Heart left ventricle (tissue), 16 donors: ENCODE measurements at regions not wholly inside any gene's neighbourhood (a gene's known extent, or its start where the extent isn't known, plus 50 kb on each side); places are given as distances from the start of the nearest gene placed in this dataset.

Experiments used
- ATAC-seq, 4 donors: fragments of 200-7000 bp; cut with Tn5 transposase; one replicate each; pipeline ENCODE4 v1.9.1; 2020 to 2022; ENCODE audit warnings: moderate library complexity in 4 of 4, mild to moderate bottlenecking in 3 of 4, moderate number of reproducible peaks in 1 of 4
- DNase-seq, 5 donors: peaks; one replicate each; pipeline ENCODE4 v3.0.0-alpha.2; 2020
- H3K27ac ChIP-seq, 12 donors: fragments of 200-600 bp; sonication (generic) in 4 of 12; one replicate each; pipeline versions ENCODE4 v1.5.0 to v1.8.0; 2016 to 2022; ENCODE audit warnings: mild to moderate bottlenecking in 2 of 12
- H3K27me3 ChIP-seq, 9 donors: fragments of 200-600 bp; sonication (generic) in 2 of 9; one replicate each; pipeline versions ENCODE4 v1.5.1 to v1.8.0; 2016 to 2022; ENCODE audit warnings: mild to moderate bottlenecking in 3 of 9
- H3K36me3 ChIP-seq, 9 donors: fragments of 200-600 bp; sonication (generic) in 2 of 9; one replicate each; pipeline versions ENCODE4 v1.5.0 to v1.8.0; 2018 to 2022; ENCODE audit warnings: mild to moderate bottlenecking in 2 of 9
- H3K4me1 ChIP-seq, 12 donors: fragments of 200-600 bp; sonication (generic) in 4 of 12; one replicate each; pipeline versions ENCODE4 v1.5.0 to v1.8.0; 2016 to 2022; ENCODE audit warnings: mild to moderate bottlenecking in 3 of 12
- H3K4me3 ChIP-seq, 12 donors: fragments of 200-600 bp; sonication (generic) in 4 of 12; one replicate each; pipeline versions ENCODE4 v1.5.0 to v1.8.0; 2017 to 2022; ENCODE audit warnings: mild to moderate bottlenecking in 9 of 12, moderate library complexity in 4 of 12
- H3K9me3 ChIP-seq, 12 donors: fragments of 200-600 bp; sonication (generic) in 4 of 12; one replicate each; pipeline versions ENCODE4 v1.5.0 to v1.8.0; 2016 to 2022; ENCODE audit warnings: mild to moderate bottlenecking in 1 of 12
- POLR2A ChIP-seq, 2 donors: fragments of 450-650 bp; IDR thresholded peaks; one replicate each; pipeline ENCODE4 v1.6.1; 2017; ENCODE audit warnings: antibody characterized with exemption in 2 of 2, mild to moderate bottlenecking in 2 of 2, moderate library complexity in 2 of 2
- WGBS, 4 donors: extraction: QIAGEN DNeasy Blood & Tissue Kit in 2 of 4; methylation state at CpG; one replicate each; pipeline versions ENCODE4 v1.1.5 to v1.1.7; 2013 to 2018; 5-methylcytosine and 5-hydroxymethylcytosine counted together
- intact Hi-C, 10 donors: fragments of 100-400 bp; cut with DNase I; formaldehyde crosslinking; loops; one replicate each; pipeline versions ENCODE4 v1.11.1 to v1.14.2; 2022
- TF ChIP-seq, protein P1 (sequence below), 12 donors: fragments of 200-600 bp; sonication (generic) in 4 of 12; IDR thresholded peaks; one replicate each; pipeline versions ENCODE4 v1.5.0 to v1.8.0; 2018 to 2022; ENCODE audit warnings: antibody characterized with exemption in 12 of 12, mild to moderate bottlenecking in 5 of 12
- donor health status: ischemic (EF 13 %, LVEDD 7.1; RV severe dilation, severe dysfunction).
- donor health status: healthy with polysubstance abuse.
- donor health status: DM: no; HTN: yes; CAD: no.
- donor health status: DM: no; HTN: no; CAD: no.
- donor health status: ischemic (EF 25% LVEDD 6.9; RV normal size, moderate dysfunction).
- donor health status: ischemic (EF 25% LVEDD 5.7; RV mildly dilated, moderate dysfunction).
- donor health status: healthy.
- donor health status: DM: yes; HTN: yes; CAD: no.
- donor health status: ischemic (EF 35%, LVEDD 5.7; RV mildly dilated, moderate dysfunction).
- donor health status: nonischemic (EF 11% LVEDD 7.7; RV severe dilation, severe dysfunction).
- donor health status: DM: yes; HTN: yes; CAD: no.
- donor health status: PGD.
- donor health status: ischemic (EF 29% LVEDD 5.4; RV normal size, mild dysfunction).
- donor health status: nonischemic (EF 23%, LVEDD 6.1; RV moderate dilation, normal function).

DNA sequence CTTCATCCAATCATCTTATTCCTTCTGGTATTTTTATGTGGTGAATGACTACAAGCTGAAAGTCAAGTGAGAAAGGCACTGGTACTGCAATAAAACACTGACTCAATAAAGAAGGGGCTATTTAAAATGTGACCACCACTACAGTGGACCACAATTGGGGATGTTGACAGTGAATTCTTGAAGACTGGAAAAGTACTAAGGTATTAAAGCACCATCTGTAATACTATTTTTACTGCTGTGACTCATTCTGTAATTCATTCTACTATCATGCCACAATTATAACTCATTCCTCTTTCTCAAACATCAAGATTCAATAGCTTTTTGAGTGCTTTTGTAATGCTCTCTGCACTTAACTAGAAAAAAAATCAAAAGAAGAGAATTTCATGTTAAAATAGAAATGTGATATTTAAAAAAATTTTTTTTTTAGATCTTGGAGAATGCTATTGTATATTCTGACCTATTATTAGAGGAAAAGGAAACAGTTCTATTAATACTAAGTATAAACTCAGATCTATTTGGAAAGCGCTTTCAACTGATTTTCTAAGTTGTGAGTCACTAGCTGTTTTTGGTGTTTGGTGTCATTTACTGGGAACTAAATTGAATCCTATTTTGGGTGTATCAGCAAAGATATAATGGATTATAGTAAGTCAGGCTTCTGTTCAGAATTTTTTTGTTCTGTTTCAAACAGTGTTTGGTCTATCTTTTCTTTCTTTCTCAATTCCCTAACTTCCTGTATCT lies 104.7 kb upstream of the TMEM170B start:
- intact Hi-C loops = loop anchor here in 1 of 10 donors (5.0 kb wide), 1 partner anchor 66 kb away; no protein-coding TSS in a partner anchor
- peak in 3 of 4 donors; percentile 27 to 77 (median 63) for ATAC-seq
- peak overlapping the region in 11 of 12 donors; percentile 7 to 81 (median 67) for H3K27ac ChIP-seq

DNA sequence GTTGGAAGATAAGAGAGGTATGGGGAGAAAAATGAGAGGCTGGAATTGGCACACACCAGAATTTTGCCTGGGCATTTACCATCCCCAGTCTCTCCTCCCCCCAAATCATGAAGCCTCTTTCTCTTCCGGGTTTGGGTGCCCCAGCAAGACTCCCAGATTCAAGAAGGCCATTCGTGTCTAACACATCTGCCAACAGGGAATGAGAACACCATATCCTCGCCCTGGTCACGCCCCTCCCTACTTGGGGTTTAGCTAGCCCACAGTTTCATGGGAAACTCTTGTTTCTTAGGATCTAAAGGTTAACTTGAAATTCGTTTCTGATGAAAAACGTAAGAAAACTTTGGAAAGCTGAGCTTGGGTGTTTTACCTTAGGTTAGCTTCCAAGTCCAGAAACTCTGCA lies 105.5 kb upstream of the TMEM170B start:
- TF ChIP-seq, protein P1, sequence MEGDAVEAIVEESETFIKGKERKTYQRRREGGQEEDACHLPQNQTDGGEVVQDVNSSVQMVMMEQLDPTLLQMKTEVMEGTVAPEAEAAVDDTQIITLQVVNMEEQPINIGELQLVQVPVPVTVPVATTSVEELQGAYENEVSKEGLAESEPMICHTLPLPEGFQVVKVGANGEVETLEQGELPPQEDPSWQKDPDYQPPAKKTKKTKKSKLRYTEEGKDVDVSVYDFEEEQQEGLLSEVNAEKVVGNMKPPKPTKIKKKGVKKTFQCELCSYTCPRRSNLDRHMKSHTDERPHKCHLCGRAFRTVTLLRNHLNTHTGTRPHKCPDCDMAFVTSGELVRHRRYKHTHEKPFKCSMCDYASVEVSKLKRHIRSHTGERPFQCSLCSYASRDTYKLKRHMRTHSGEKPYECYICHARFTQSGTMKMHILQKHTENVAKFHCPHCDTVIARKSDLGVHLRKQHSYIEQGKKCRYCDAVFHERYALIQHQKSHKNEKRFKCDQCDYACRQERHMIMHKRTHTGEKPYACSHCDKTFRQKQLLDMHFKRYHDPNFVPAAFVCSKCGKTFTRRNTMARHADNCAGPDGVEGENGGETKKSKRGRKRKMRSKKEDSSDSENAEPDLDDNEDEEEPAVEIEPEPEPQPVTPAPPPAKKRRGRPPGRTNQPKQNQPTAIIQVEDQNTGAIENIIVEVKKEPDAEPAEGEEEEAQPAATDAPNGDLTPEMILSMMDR (IDR thresholded peaks at IDR 0.05) = no peak
- no peak for TF ChIP-seq POLR2A (IDR thresholded peaks at IDR 0.05)
- Histone ChIP-seq H3K36me3 (no peaks in the 10 kb centered on the region), H3K9me3 (no peaks in the 10 kb centered on the region), H3K27me3 (no peaks in the 10 kb centered on the region), H3K27ac (peak overlapping the region in 8 of 12 donors; percentile 27 to 80 (median 63)), H3K4me1 (peaks cover 0 to 50% (median 34%) of the 10 kb centered on the region in 12 donors), H3K4me3 (no peak overlapping the region)
- intact Hi-C loops = loop anchor here in 1 of 10 donors (5.0 kb wide), 1 partner anchor 65 kb away; no protein-coding TSS in a partner anchor
- DNase-seq (no peak), ATAC-seq (no peak)
- WGBS, 4 donors = 82 to 90% (median 89%) methylated on average over 6 of the region's 6 CpGs

More for the DNA sequence above, 104.7 kb upstream of the TMEM170B start:
- WGBS, 4 donors = 44 to 67% (median 50%) methylated on average over 1 of the region's 1 CpG
- Histone ChIP-seq H3K4me1 (peaks cover 0 to 53% (median 30%) of the 10 kb centered on the region in 12 donors), H3K27me3 (no peaks in the 10 kb centered on the region), H3K9me3 (no peaks in the 10 kb centered on the region), H3K4me3 (no peak overlapping the region), H3K36me3 (no peaks in the 10 kb centered on the region)
- no peak for DNase-seq
- no peak for TF ChIP-seq POLR2A (IDR thresholded peaks at IDR 0.05)
- TF ChIP-seq, protein P1 (IDR thresholded peaks at IDR 0.05) = no peak

DNA sequence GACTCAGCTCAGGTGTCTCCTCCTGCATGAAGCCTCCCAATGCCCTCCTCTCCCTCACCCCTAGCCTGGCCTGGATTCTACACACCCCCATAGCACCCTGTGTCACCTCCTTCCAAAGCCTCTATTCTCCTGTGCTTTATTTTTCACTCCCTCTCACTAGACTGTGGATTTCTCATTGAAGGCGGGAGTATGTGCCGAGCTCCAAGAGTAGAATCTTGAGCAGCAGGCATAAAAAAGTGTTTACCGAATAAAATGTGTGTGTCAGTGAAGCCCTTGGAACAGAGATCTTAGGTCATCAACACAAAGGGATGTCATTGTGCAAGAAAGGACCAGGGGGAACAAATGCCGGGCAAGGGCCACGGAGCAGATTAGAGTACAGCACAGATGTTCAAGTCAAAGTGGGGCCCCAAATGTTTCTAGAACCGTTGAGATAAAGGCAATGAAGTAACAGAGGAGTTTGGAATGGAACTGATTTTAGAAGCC lies 106.1 kb upstream of the TMEM170B start:
- no peaks in the 10 kb centered on the region for H3K36me3 ChIP-seq
- intact Hi-C loops = loop anchor here in 1 of 10 donors (5.0 kb wide), 1 partner anchor 64 kb away; no protein-coding TSS in a partner anchor
- H3K9me3 ChIP-seq = no peaks in the 10 kb centered on the region
- DNase-seq (no peak), ATAC-seq (no peak)
- TF ChIP-seq, protein P1 (IDR thresholded peaks at IDR 0.05) = no peak
- TF ChIP-seq POLR2A (IDR thresholded peaks at IDR 0.05) = no peak
- no peaks in the 10 kb centered on the region for H3K27me3 ChIP-seq
- peaks cover 0 to 53% (median 34%) of the 10 kb centered on the region in 12 donors for H3K4me1 ChIP-seq
- 81 to 88% (median 82%) methylated on average over 6 of the region's 6 CpGs for WGBS, 4 donors
- H3K27ac ChIP-seq = peak overlapping the region in 2 of 12 donors; percentile 56 to 75
- no peak overlapping the region for H3K4me3 ChIP-seq

DNA sequence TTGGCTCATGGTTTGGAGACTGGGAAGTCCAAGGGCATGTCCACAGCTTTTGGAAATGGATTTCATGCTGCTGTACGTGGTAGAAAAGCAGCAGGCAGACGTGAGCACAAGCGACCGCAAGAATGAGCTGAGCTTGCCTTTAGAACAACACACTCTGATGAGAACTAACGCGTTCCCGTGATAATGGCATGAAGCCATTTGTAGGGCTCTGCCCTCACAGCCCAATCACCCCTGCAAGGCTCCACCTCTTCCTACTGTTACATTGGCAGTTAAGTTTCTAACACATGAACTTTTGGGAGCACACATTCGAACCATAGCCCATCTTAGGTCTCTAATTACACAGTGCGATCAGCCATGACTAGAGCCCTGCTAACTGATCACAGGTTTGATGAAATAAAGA lies 107.5 kb upstream of the TMEM170B start:
- no peaks in the 10 kb centered on the region for H3K36me3 ChIP-seq
- intact Hi-C loops = loop anchor here in 1 of 10 donors (5.0 kb wide), 1 partner anchor 63 kb away; no protein-coding TSS in a partner anchor
- TF ChIP-seq POLR2A (IDR thresholded peaks at IDR 0.05) = no peak
- TF ChIP-seq, protein P1 (IDR thresholded peaks at IDR 0.05) = no peak
- peaks cover 0 to 60% (median 37%) of the 10 kb centered on the region in 12 donors for H3K4me1 ChIP-seq
- WGBS, 4 donors = 81 to 89% (median 86%) methylated on average over 9 of the region's 9 CpGs
- DNase-seq (no peak), ATAC-seq (no peak)
- H3K4me3 ChIP-seq = no peak overlapping the region
- no peaks in the 10 kb centered on the region for H3K27me3 ChIP-seq
- H3K27ac ChIP-seq = no peak overlapping the region
- no peaks in the 10 kb centered on the region for H3K9me3 ChIP-seq
